HL-60 (cell line): ENCODE measurements at regions not wholly inside any gene's neighbourhood (a gene's known extent, or its start where the extent isn't known, plus 50 kb on each side); places are given as distances from the start of the nearest gene placed in this dataset.

Experiments used
- CTCF ChIP-seq: IDR thresholded peaks from one replicate; pipeline ENCODE4 v1.5.1; 2011; ENCODE audit warnings: low read length, control low read depth, inconsistent platforms; ENCODE audit not compliant: insufficient read depth
- GABPA ChIP-seq: IDR thresholded peaks from 2 replicates; pipeline ENCODE4 v1.6.1; 2012; ENCODE audit warnings: low read depth
- SPI1 ChIP-seq: IDR thresholded peaks from 2 replicates; pipeline ENCODE4 v1.6.1; 2012; ENCODE audit warnings: low read depth, mild to moderate bottlenecking, borderline replicate concordance
- TF ChIP-seq, protein P1 (sequence below): IDR thresholded peaks from 2 replicates; pipeline ENCODE4 v1.6.1; 2012; ENCODE audit warnings: low read depth; ENCODE audit not compliant: insufficient replicate concordance

DNA sequence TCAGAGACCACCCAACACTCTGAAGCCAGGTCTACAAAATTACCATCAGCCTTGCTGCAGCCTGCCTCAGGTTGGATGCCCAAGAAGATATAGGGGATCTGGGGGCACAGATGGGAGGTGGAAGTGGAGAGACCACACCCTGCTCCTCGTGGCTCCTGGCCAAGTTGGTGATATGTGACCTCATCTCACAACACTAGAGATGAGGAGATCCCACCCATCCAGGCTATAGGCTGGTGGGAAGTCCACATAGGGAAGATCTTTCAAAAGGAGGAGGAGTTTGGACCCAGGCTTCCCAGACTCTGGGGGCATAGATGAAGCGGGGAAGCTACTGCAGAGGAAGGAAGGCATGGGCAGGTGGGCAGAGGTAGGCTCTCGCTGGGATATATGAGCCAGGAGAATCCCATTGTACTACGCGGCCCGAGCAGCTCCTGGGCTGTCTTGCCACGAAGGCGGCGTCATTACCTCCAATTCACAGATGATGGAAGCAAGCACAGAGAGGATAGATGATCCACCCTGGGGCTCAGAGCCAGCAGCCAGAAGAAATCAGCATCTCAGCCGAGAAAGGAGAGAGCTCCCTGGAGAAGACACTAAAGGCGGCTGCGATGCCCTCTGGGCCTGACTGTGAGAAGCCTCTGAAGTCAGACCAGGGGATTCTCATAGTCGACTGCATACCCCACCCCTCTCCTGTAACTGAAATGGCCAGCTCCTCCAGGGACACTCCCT lies 96.0 kb downstream of the RHOB start:
- TF ChIP-seq CTCF (no peak), GABPA (no peak), SPI1 (no peak)
- TF ChIP-seq, protein P1, sequence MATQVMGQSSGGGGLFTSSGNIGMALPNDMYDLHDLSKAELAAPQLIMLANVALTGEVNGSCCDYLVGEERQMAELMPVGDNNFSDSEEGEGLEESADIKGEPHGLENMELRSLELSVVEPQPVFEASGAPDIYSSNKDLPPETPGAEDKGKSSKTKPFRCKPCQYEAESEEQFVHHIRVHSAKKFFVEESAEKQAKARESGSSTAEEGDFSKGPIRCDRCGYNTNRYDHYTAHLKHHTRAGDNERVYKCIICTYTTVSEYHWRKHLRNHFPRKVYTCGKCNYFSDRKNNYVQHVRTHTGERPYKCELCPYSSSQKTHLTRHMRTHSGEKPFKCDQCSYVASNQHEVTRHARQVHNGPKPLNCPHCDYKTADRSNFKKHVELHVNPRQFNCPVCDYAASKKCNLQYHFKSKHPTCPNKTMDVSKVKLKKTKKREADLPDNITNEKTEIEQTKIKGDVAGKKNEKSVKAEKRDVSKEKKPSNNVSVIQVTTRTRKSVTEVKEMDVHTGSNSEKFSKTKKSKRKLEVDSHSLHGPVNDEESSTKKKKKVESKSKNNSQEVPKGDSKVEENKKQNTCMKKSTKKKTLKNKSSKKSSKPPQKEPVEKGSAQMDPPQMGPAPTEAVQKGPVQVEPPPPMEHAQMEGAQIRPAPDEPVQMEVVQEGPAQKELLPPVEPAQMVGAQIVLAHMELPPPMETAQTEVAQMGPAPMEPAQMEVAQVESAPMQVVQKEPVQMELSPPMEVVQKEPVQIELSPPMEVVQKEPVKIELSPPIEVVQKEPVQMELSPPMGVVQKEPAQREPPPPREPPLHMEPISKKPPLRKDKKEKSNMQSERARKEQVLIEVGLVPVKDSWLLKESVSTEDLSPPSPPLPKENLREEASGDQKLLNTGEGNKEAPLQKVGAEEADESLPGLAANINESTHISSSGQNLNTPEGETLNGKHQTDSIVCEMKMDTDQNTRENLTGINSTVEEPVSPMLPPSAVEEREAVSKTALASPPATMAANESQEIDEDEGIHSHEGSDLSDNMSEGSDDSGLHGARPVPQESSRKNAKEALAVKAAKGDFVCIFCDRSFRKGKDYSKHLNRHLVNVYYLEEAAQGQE: no peak
